BE2C (cell line): ENCODE measurements at regions not wholly inside any gene's neighbourhood (a gene's known extent, or its start where the extent isn't known, plus 50 kb on each side); places are given as distances from the start of the nearest gene placed in this dataset.

Experiments
- DNase-seq: peaks from one replicate; pipeline ENCODE4 v3.0.0-alpha.2; 2020
- H3K27me3 ChIP-seq: fragments of 250-450 bp; sonication (Bioruptor Pico); 2 replicates; pipeline ENCODE4 v1.5.1; 2020; ENCODE audit warnings: mild to moderate bottlenecking
- H3K36me3 ChIP-seq: fragments of 250-450 bp; sonication (Bioruptor Pico); 2 replicates; pipeline ENCODE4 v1.5.1; 2020; ENCODE audit warnings: mild to moderate bottlenecking
- H3K4me1 ChIP-seq: fragments of 250-450 bp; sonication (Bioruptor Pico); 2 replicates; pipeline ENCODE4 v1.5.1; 2020
- H3K4me3 ChIP-seq: 2 replicates; pipeline ENCODE4 v1.5.1; 2011; ENCODE audit warnings: low read depth, low read length
- H3K9me3 ChIP-seq: fragments of 250-450 bp; sonication (Bioruptor Pico); 2 replicates; pipeline ENCODE4 v1.5.1; 2020
- CTCF ChIP-seq: IDR thresholded peaks from 2 replicates; pipeline ENCODE4 v1.5.1; 2012; ENCODE audit warnings: mild to moderate bottlenecking, low read depth, low read length

GRCh38 chr3:193767353-193768069 is 174.5 kb downstream of the OPA1 start:
- no peaks in the 10 kb centered on the region for H3K27me3 ChIP-seq
- H3K9me3 ChIP-seq: no peaks in the 10 kb centered on the region
- TF ChIP-seq CTCF: no peak
- H3K36me3 ChIP-seq: no peaks in the 10 kb centered on the region
- no peak for DNase-seq
- no peak overlapping the region for H3K4me3 ChIP-seq
- peaks cover 13% of the 10 kb centered on the region for H3K4me1 ChIP-seq

- no peaks in the 10 kb centered on the region for H3K27me3 ChIP-seq
- no peak overlapping the region for H3K4me3 ChIP-seq
- no peaks in the 10 kb centered on the region for H3K36me3 ChIP-seq
- peaks cover 16% of the 10 kb centered on the region for H3K4me1 ChIP-seq
- TF ChIP-seq CTCF: no peak
- DNase-seq: peak; percentile 42
- no peaks in the 10 kb centered on the region for H3K9me3 ChIP-seq
Observed at GRCh38 chr3:193768070-193768394, 175.0 kb downstream of the OPA1 start.

DNA sequence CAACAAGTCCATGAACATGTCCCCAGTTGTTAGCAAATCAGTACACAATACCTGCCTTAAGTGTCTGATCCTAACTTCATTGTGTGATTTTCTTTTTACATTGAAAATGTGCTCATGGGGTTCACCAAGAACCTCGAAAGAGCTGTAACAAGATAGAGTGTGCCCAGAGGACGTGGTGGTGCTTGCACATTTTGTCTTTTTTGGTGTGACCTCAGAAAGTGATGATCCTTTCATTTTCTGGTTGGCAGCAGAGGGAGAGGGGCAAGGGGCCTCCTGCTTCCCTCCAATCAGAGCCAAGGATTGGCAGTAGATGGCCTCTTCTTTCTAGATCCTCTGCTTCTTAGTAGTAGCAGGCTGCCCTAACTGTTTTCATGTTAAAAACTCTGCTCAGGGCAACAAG is 176.4 kb downstream of the OPA1 start:
- Histone ChIP-seq H3K36me3 (no peaks in the 10 kb centered on the region), H3K9me3 (no peaks in the 10 kb centered on the region), H3K4me3 (no peak overlapping the region), H3K4me1 (peaks cover 16% of the 10 kb centered on the region), H3K27me3 (no peaks in the 10 kb centered on the region)
- no peak for DNase-seq
- TF ChIP-seq CTCF: no peak

GRCh38 chr3:193771011-193771652 is 178.1 kb downstream of the OPA1 start:
- TF ChIP-seq CTCF: no peak
- DNase-seq: no peak

GRCh38 chr3:193771653-193772421 is 178.8 kb downstream of the OPA1 start:
- H3K9me3 ChIP-seq: no peaks in the 10 kb centered on the region
- no peaks in the 10 kb centered on the region for H3K27me3 ChIP-seq
- no peaks in the 10 kb centered on the region for H3K36me3 ChIP-seq
- no peak overlapping the region for H3K4me3 ChIP-seq
- TF ChIP-seq CTCF: no peak
- peaks cover 16% of the 10 kb centered on the region for H3K4me1 ChIP-seq
- DNase-seq: no peak

More at GRCh38 chr3:193771011-193771652, 178.1 kb downstream of the OPA1 start:
- Histone ChIP-seq H3K4me3 (no peak overlapping the region), H3K36me3 (no peaks in the 10 kb centered on the region), H3K9me3 (no peaks in the 10 kb centered on the region), H3K4me1 (peaks cover 16% of the 10 kb centered on the region), H3K27me3 (no peaks in the 10 kb centered on the region)

DNA sequence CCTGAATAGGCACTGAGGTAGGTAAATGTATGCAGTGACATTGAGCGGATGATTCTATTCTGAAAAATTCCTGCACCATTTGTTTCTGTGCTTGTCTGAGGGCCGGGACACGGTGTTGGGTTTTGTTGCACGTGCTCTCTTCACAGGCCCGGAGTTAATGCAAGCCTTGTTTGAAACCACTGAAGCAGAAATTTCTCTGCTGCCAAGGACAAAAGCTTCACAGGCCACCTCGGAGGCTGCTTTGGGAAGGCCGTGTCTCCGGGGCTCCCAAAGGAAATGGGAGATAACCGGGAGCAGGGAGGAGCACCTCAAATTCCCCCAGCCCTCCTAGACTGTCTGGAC is 179.4 kb downstream of the OPA1 start:
- Histone ChIP-seq H3K36me3 (no peaks in the 10 kb centered on the region), H3K4me1 (peaks cover 18% of the 10 kb centered on the region), H3K4me3 (no peak overlapping the region), H3K27me3 (no peaks in the 10 kb centered on the region), H3K9me3 (no peaks in the 10 kb centered on the region)
- DNase-seq: no peak
- no peak for TF ChIP-seq CTCF
